GM19395 (cell line): ENCODE measurements at regions not wholly inside any gene's neighbourhood (a gene's known extent, or its start where the extent isn't known, plus 50 kb on each side); places are given as distances from the start of the nearest gene placed in this dataset.
"Not testable (repeated sequence)": the region's sequence is repeated elsewhere in the genome, so short reads cannot be mapped to it uniquely, and the experiment has no call there.

Experiments used
- ATAC-seq: cut with Tn5 transposase; IDR thresholded peaks from one replicate; pipeline ENCODE4 v1.9.1; 2021; ENCODE audit warnings: mild to moderate bottlenecking, moderate library complexity; ENCODE audit not compliant: unreplicated experiment

DNA sequence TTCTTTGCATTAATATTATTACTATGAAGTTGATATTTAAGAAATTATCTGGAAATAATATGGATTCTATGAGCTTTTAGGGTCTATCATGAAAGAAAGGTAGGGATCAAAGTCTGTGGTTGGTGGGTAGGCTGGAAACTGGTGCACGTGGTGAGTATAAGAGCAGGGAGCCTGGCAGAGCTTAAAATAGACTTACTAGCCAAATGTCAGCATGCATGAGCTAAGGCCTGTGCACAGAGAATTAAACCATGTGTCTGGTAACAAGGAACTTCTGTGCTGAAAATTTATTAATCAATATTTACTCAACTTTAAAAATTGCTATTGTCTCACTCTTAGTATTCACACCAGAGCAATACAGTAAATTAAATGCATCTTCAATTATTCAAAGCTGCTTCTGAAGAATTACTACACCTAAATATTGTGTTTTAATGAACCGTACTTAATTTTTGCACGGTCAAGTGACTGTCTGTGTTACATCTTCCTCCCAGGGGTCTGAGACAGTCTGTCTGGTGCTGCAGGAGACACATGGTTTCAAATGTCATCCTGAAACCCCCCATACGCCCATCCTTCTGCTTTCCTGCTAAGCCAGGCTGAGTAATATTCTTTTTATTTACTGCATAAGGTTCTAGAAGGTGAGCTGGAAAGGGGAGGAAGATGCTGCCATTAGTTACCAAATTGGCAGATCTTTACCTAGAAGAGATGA, 161.0 kb upstream of the NLRP1 start:
- no peak for ATAC-seq

DNA sequence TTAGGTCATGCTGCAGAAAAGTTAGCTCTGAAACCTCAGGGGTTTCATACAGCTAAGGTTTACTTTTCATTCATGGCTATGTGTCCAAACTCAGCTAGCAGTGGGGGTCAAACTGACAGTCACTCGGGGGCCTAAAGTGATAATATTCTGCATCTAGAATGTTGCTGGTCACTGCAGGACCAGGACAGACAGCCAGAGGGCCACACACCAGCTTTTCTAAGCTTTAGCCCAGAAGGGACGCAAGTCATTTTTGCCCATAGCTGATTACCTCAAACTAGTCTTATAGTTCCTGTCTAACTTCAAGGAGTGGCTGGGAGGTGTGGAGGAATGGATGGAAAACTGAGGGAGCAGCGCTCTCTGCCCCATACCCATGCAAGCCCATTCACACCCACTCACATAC, 163.0 kb upstream of the NLRP1 start:
- ATAC-seq: no peak

DNA sequence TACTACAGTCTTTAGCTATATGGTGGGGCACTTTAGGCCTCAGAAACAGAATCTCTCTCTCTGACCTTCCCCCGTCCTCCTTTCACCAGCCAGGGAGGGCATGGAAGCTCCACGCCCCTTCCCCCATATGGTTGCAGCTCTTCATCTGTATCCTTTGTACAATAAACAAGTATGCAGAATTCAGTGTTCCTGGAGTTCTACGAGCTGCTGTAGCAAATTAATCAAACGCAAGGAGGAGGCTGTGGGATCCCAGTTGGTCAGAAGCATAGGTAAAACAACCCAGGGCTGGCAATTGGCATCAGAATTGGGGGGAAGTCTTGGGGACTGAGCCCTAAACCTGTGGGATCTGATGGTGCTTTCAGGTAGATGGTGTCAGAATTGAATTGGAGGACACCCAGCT, 163.7 kb upstream of the NLRP1 start:
- no peak for ATAC-seq

DNA sequence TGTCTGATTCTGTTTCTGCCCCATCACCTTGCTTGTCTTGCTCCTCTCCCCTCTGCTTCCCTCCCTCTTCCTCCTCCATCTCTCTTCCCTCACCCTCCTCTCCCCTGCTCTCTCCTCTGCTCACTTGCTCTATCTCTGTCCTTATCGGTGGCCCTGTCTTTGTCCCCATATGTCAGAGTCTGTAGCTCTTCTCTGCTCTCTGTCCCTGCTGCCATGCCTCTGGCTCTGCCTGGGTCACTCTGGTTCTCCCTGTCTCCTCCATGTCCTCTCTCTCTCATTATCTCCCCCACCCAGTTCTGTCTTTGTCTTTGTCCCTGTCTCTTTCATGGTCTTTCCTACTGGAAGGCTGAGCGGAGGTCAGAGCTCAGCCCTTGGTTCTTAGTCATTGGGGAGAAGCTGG, 169.1 kb upstream of the NLRP1 start:
- no peak for ATAC-seq

- ATAC-seq: no peak
Observed at GRCh38 chr17:5757314-5757907, 173.1 kb upstream of the NLRP1 start.

DNA sequence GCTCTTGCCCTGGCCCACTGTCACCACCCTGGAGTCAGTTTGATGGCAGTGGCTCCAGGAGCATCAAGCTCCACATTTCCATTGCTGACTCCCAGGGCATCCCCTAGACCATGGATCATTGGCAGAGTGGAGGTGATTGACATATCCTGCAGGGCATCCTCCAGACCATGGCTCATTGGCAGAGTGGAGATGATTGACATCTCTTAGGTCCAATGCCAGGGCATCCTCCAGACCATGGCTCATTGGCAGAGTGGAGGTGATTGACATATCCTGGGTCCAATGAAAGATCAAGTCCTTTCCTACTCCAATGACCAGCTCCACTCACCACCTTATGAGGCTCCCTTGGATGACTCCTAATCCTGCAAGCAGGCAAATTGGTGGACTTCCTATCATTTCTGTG, 174.3 kb upstream of the NLRP1 start:
- no peak for ATAC-seq

DNA sequence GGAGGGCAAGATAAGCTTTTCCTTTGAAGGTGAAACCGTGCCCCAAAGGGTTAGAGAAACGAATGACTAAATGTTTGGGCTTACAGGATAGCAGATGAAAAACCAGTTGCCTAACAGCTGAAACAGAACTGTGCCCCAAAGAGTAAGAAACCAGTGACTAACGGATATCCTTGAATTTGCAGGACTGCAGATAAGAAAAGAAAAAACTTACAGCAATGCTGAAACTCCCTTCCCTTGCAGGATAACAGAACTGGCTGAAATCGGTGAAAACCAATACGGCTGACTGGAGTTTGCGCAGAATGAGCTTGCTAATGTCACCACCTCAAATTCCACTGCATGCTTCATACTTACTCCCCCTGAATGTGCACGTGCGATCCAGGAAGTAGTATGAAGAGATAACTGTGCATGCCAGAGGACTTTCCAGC, 175.2 kb upstream of the NLRP1 start:
- ATAC-seq: no peak

DNA sequence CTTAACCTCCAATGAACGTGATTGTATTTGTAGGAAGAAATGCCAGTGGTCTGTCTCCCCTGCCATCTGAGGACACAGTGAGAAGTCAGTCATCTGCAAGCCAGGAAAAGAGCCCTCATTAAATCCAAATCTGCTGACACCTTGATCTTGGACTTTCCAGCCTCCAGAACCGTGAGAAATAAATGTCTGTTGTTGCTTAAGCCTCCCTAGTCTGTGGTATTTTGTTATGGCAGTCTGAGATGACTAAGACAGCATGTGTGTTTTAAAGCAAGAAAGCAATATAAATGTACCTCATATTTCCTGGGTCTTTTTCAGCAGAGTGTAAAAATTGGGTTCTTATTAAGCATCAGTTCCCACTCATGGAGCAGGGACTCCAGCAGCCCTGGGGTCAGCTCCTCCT, 177.9 kb upstream of the NLRP1 start:
- ATAC-seq: no peak

DNA sequence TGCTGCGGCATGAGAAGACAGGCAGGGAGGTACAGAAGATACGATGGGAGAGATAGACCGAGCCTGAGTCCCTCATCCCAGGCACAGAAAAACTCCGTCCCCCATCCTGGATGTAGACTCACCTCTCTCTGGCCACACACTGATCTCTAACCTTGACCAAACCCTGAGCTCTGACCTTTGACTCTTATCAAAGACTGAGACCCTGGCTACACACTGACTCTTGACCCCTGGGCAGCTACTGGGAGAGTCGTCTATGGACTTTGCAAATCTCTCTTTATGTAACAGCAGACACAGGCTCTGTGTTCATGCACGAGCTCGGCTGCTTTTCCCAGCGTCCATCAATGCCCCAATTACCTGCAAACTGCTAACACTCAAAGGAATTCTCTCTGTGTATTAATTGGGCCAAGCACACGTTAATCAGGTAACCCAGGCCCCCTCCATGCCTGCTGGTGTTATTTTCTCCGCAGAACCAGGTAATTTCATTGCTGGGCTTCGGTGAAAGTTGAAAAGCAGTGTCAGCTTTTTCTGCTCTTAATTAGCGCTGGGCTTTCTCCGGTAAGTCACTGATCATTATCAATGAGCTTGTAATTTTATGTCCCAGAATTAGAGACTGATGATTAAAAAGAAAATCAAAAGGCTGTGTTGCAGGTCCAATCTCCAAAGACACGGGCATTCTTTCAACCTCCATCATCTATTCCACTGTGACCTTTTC, 179.4 kb upstream of the NLRP1 start:
- no peak for ATAC-seq

DNA sequence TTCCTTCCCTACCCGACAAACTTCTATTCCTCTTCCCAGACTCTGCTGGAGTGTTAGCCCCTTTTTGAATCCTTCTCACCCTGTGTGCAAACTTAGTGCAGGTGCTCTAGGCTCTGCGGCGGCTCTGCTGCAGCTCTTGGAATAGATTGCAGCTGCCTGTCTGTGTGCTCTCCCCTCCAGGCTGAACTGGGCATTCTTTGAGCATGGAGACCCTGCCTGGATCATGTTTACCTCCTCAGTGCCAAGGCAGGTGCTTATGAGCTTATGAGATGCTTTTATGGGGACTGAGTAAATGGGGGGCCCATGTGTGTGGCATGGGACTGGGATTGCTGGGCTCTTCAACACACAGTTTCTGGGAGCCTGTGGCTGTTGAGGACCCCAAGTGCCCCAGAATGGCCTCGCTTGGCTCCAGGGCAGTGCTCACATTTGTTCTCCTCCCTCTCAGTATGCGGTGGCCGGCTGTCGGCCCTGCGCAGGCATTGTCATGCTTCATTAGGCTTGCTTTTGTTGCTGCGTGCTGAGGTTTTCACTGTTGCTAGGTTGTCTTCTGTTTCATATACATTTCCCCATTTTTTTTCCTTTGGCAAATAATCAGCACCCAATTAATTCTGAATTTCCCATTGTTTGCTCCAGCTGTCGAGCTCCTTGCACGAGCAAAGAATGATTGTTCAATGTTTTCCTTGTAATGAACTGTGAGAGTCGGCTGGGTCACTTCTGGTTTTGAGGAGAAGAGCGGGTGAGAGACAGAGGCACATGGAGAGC, 185.5 kb upstream of the NLRP1 start:
- no peak for ATAC-seq

DNA sequence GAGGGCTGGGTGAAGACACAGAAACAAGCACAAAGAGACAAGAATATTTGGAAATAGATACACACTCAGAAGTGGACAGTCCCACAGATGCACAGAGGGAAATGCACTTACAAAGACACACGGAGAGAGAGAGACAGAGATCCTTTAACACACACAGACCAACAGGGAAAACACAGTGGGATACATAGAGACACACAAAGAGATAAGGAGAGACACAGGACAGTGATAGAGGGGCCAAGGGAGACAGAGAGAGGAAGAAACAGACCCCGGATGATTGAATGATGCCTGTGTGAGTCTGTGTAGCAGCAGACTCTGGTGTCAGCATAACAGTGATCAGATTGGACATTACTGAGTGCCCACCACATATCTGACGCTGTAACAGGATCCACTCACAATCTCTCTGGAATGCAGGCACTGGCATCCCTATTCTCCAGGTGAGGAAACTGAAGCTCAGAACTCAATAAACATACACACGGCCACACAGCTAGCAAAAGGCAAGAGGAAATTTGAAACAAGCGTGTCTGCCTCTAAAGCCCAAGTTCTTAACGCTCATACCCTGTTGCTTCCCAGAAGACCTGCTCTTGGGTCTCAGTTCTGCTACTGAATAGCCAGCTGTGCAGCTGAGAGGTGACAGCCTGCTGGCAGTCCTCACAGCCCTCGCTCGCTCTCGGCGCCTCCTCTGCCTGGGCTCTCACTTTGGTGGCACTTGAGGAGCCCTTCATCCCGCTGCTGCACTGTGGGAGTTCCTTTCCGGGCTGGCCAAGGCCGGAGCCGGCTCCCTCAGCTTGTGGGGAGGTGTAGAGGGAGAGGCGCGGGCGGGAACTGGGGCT, 186.3 kb upstream of the NLRP1 start:
- ATAC-seq: no peak

DNA sequence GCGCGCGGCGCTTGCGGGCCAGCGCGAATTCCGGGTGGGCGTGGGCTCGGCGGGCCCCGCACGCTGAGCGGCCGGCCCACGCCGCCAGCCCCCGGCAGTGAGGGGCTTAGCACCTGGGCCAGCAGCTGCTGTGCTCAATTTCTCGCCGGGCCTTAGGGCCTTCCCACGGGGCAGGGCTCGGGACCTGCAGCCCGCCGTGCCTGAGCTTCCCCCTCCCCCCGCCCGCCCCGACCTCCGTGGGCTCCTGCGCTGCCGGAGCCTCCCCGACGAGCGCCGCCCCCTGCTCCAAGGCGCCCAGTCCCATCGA, 186.9 kb upstream of the NLRP1 start:
- ATAC-seq: not testable (repeated sequence)

- not testable (repeated sequence) for ATAC-seq
Observed at GRCh38 chr17:5772017-5772416, 187.7 kb upstream of the NLRP1 start.

GRCh38 chr17:5772720-5773119, 188.4 kb upstream of the NLRP1 start:
- ATAC-seq: no peak

DNA sequence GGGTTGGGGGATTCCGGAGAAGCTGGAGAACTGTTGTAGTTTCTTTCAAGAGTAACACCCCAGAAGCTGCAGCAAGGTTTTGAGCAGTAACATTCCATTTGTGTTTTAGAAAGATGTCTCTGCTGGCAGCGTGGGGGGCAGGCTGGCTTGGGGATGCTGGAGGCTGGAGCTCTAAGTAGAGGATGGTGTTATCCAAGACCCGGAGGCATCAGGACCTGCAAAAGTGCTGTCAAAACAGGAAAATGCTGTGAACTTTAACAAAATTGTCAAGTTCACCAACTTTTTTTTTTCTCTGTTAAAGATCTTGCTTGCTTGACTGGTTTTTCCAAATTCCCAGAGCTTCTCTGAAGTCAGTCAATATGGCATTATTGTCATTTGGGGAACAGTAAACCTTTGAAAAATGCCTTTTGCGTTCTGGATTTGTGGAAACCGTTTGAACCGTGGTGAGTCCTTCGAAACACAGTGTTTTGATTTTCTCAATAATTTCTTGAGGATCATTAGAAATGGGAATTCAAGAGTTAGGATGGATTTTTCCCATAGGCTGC, 189.6 kb upstream of the NLRP1 start:
- no peak for ATAC-seq

DNA sequence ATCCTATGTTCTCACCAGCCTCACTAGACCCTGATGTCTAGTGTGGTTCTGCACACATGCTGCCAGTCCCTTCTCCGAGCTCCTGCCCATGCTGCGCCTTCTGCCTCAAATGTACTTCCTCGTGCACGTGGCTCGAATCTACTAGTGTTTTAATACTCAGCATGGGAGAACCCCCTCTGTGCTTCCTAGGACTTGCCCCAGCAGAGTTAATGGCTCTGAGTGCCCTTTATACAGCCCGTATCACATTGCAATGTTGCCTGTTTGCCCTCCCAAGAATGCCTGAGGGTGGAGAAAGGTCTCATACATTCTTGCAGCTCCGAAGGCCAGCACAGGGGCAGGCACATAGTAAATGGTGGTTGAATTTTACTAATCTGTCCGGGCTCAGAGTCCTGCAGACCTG, 190.8 kb upstream of the NLRP1 start:
- no peak for ATAC-seq

- no peak for ATAC-seq
Observed at GRCh38 chr17:5780476-5780875, 196.2 kb upstream of the NLRP1 start.

GRCh38 chr17:5781236-5781927, 197.1 kb upstream of the NLRP1 start:
- no peak for ATAC-seq

DNA sequence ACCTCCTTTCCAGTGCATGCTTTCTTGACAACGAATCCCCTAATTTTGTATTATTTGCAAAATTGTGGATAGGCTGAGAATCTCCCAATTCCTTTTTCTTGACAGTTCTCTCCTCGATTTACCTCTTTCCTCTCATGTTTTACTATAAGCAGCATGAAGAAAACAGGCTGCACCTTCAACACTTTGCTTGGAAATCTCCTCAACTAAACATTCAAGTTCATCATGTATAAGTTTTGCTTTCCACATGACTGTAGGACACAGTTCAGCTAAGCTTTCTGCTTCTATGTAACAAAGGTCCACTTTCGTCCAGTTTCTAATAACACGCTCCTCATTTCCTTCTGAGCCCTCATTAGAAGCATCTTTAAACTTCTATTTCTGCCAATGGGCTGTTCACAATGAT, 199.0 kb upstream of the NLRP1 start:
- ATAC-seq: no peak

- ATAC-seq: no peak
Observed at GRCh38 chr17:5783851-5784250, 199.5 kb upstream of the NLRP1 start.
